NCI-H226 (cell line): ENCODE measurements at regions not wholly inside any gene's neighbourhood (a gene's known extent, or its start where the extent isn't known, plus 50 kb on each side); places are given as distances from the start of the nearest gene placed in this dataset.
"Not testable (repeated sequence)": the region's sequence is repeated elsewhere in the genome, so short reads cannot be mapped to it uniquely, and the experiment has no call there.

Source experiments
- DNase-seq: peaks from one replicate; pipeline ENCODE4 v3.0.0-alpha.2; 2015

GRCh38 chr5:86565197-86565789 is 52.4 kb upstream of the COX7C start:
- no peak for DNase-seq

- DNase-seq = not testable (repeated sequence)
Measured at GRCh38 chr5:86566030-86566429, 51.7 kb upstream of the COX7C start.
